GM19463 (cell line): ENCODE measurements at regions not wholly inside any gene's neighbourhood (a gene's known extent, or its start where the extent isn't known, plus 50 kb on each side); places are given as distances from the start of the nearest gene placed in this dataset.
A peak's percentile ranks its signal among the peaks of the same experiment; 100 is the strongest.

ENCODE experiments used
- ATAC-seq: cut with Tn5 transposase; IDR thresholded peaks from one replicate; pipeline ENCODE4 v1.9.1; 2021; ENCODE audit warnings: mild to moderate bottlenecking, moderate library complexity; ENCODE audit not compliant: unreplicated experiment

DNA sequence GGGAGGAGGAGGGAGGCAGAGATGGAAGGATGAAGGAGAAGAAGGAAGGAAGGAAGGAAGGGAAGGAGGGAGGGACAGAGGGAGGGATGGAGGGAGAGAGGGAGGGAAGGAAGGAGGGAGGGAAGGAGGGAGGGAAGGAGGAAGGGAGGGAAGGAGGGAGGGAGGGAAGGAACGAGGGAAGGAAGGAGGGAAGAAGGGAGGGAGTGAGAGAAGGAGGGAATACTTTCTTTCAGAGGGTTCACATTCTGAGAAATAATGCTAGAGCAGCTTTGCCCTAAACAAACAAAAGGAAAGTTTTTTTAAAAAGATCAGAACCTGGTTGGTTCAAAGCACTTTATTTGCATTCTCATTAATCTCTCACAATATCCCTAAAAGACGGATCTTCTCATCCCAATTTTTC, 96.1 kb upstream of the NXT1 start:
- ATAC-seq, result no peak

DNA sequence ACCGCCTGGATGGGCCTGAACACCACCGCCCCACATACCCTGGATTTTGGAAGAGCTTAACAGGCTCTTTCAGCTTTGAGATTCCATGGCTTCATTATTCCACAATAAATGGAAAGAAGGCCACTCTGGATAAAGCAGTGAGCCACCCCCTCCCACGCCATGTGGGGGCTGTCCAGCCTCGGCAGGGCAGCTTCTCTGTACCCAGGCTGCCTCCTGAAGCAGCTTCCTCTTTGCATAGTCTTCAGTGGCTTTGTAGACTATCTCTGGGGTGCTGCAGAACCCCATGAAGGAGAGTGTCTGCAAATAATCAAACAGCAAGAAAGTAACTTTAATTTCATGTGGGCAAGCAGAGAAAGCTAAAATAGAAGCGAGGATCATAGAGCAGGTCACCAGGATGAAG, 96.6 kb upstream of the NXT1 start:
- ATAC-seq, result no peak

GRCh38 chr20:23253524-23253923, 97.1 kb upstream of the NXT1 start:
- ATAC-seq, result no peak

DNA sequence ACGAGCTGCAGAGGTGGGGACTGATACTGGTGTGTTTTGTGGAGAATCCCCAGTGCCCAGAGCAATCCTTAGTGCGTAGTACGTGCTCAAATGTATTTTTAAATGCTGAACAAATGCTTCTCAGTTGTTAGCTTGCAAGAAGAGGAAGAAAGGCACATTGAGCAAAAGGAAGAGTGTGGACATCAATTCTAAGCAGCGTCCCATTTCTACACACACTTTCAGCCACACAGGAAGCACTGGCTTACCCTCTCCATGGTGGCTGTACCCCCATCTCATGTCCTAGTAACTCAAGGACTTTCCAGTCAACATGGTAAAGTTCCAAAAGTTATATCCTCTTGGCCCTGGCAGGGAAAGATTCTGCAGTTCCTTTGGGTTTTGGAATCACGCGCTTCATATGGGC, 98.8 kb upstream of the NXT1 start:
- no peak for ATAC-seq

DNA sequence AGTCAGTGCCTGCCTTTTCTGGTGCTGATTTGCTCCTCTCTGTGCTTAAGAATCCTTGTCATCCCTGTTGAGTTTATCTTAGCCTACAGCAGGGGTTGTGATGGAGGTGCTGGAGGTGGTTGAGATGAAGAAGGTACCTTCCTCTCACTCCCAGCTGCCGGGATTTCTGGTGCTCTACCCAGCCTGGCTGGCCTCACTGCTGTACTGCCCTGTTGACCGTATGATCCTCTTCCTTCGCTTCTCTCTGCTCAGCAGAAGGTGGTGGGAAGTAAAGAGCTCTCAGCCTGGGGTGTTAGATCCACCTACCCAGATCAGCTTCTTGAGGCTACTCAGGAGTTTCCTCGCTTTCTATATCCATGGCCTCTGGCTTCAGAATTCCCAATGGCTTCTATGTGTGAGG, 101.0 kb upstream of the NXT1 start:
- ATAC-seq, result no peak

DNA sequence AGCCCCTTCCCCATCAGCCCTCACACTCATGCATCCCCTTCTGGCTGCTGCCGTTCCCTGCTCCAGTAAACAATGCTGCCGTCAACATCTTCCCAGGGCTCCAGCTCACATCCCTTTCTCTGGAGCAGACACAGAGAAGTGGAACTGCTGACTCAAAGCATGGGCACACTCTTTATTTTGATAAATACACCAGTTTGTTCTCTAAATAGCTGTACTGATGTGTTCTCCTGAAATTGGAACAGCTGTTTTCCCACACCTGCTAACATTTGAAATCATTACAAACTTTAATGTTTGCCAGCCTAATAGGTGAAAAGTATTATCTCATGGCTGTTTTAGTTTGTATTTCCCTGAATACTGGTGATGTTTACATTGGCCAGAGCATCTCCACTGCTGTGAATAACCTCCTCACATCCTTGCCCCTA, 102.1 kb upstream of the NXT1 start:
- ATAC-seq, result no peak

GRCh38 chr20:23246717-23247664, 103.6 kb upstream of the NXT1 start:
- ATAC-seq, result peak; percentile 39

DNA sequence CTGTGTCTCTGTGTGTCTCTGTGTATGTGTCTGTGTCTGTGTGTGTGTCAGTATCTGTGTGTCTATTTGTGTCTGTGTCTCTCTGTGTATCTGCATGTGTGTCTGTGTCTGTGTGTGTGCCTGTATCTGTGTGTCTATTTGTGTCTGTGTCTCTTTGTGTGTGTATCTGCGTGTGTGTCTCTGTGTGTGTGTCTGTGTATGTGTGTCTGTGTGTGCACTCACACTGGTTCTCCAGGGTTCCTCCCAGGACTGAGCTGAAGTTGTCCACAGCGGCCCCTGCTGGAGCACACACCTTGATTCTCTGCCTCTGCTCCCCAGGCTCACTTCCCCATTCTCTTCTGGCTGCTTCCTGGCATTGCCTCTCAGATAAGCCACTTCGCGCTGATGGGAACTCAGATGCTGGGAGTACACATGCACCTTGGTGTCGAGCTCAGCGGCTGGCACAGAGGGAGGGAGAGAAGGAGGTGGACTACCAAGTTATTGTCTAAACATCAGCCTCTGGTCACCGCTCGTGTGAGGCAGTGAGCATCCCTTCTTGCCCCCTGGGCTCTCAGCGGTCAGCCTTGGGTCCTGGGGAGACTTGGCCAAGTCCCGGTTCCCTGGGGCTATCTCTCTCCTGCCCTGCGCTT, 104.9 kb upstream of the NXT1 start:
- ATAC-seq, result peak; percentile 84

GRCh38 chr20:23244916-23245552, 105.6 kb upstream of the NXT1 start:
- ATAC-seq, result no peak

DNA sequence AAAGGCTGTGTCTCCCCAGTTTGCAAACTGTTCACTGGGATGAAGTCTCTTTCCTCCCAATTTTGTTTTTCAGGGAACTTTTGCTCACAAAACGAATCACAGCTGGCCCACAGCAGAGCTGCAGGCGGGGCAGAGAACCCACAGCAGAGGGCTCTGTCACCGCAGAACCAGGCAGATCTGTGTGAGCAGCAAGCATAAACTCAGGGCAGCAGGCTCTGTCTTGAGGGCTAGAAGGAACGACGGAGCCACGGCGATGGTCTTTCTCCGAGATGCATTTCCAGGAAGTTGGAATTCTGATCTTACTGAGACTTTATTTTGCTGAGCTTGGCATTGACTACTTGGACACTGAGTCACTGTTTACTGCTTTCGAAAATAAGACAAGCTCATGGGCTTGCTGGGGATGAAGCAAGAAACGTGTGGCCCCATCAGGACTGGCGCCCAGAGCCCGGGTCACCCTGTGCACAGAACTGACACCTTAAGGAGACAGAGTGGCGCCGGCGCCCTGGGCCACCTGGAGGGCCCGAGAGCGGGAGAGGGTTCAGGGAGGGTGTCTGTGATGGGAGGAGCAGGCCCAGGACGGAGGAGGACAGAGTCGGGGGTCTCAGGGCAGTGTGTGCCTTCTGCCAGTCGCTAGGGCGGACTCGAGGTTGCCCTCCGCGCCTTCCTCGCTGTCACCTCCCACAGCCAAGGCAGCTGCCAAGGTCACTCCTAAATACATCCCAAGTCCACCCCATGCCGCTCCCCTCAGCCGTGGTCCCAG, 106.3 kb upstream of the NXT1 start:
- no peak for ATAC-seq

DNA sequence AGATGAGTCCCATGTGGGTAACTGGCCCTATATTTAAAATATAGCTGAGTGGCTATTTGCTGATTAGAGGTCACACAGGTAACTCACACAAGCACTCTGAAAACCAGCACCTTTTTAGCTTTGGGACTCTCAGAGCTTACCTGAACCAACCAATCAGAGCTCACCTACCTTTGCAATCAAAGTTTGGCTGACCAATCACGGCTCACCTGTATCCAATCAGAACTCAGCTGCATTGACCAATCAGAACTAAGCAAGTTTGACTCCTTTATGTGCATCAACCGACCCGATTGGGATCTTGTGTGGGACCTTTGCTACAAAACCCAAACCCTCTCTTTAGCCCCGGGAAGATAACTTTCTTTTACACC, 106.8 kb upstream of the NXT1 start:
- no peak for ATAC-seq

DNA sequence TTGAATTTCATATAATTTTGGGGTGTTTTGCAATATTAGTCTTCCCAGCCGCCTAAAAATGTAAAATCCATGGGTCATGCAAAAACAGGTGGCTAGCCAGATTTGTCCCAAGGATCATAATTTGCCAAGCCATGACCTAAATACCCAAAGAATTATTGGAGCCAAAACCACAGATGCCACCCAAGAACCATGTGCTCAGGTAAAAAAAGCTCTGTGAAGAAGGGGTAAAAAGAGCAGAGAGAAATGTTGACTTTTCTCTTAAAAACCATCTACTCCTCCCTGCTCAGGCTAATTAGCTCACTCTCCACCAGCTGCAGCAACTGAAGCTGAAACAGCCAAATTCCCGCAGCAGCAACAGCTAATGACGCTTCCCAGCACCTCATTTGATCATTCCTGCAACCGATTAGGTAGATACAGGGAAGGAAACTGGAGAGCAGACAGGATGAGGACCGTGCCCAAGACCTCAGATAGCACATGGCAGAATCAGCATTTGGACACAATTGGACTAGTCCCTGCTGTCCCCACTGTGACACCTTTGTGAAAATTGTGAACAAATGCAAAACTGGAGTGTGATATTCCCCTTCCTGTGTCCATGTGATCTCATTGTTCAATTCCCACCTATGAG, 107.9 kb upstream of the NXT1 start:
- no peak for ATAC-seq

GRCh38 chr20:23242104-23242503, 108.5 kb upstream of the NXT1 start:
- no peak for ATAC-seq

DNA sequence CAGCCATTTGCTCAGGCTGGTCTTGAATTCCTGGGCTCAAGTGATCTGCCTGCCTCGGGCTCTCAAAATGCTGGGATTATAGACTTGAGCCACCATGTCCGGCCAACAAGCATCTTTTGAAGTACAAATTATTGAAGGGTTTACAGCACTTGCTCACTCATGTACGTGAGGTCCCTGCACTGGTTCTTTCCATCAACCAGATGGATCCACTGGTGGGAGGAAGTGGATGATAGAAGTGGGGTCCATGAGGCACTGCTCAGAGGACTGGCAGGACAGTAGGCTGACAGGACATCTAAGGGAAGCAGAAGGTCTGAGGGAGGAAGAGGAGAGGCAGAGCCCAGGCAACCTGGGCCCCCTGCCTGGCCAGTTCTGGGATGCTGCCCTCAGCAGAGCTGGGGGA, 109.2 kb upstream of the NXT1 start:
- no peak for ATAC-seq

- no peak for ATAC-seq
These were observed 110.1 kb upstream of the NXT1 start for GRCh38 chr20:23240519-23240918.

GRCh38 chr20:23237201-23237600, 113.4 kb upstream of the NXT1 start:
- ATAC-seq, result no peak

GRCh38 chr20:23235173-23236027, 115.2 kb upstream of the NXT1 start:
- ATAC-seq, result no peak

DNA sequence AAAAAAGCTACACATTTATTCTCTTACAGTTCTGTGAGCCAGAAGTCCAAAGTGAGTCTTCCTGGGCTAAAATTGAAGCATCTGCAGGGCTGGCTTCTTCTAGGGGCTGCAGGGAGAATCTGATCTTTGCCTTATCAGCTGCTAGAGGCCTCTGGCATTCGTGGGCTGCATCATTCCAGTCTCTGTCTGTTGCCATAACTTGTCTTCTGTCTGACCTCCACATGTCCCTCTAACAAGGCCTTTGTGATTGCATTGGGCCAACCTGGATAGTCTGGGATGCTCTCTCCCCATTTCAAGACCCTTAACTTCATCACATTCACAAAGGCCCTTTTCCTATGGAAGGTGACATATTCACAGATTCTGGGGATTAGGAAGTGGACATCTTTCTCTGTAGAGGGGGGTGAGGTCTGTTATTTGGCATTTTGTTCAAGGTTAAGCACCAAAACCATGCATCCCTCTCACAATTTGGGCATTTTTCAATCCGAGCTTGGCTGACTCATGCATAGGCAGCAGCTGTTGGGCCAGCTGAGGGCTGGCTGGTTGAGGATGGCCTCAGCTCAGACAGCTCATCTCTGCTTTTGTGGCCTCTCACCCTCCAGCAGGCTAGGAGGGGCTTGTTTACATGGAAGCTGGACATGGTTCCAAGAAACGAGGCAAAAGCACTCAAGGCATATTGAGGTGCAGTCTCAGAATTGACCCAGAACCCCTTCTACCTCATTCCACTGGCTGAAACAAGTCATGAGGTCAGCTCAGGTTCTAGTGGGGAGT, 116.1 kb upstream of the NXT1 start:
- ATAC-seq, result no peak

DNA sequence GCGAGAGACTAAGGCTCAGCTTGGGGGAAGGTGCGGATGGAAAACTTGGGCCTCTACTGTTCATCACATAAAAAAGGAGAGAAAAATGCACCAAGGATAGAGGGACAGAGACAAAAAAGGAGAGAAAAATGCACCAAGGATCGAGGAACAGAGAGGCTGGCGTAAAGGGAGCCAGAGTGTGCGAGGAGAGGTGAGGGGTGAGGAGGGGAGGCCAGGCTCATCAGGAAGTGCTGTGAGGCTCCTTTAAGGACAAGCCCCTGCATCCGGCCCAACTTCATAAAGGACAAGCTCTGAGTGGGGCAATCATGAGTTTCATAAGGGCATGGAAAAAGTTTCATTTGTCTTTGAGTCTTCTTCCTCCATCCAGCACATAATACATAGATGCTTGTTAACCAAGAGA, 117.2 kb upstream of the NXT1 start:
- ATAC-seq, result no peak
